OCI-LY1 (cell line): ENCODE measurements at regions not wholly inside any gene's neighbourhood (a gene's known extent, or its start where the extent isn't known, plus 50 kb on each side); places are given as distances from the start of the nearest gene placed in this dataset.

Source experiments
- CTCF ChIP-seq: fragments of 200-600 bp; sonication (generic), shearing (Covaris generic); IDR thresholded peaks from 2 replicates; pipeline ENCODE4 v1.5.1; 2017; ENCODE audit warnings: mild to moderate bottlenecking, antibody characterized with exemption, low read length, moderate library complexity, mixed read lengths
- EZH2 ChIP-seq: fragments of 200-600 bp; sonication (generic), shearing (Covaris generic); IDR thresholded peaks from 2 replicates; pipeline ENCODE4 v1.8.0; 2017; ENCODE audit warnings: borderline replicate concordance, mixed run types, mild to moderate bottlenecking, antibody characterized with exemption, low read length, moderate library complexity, mixed read lengths

GRCh38 chr13:34886121-34886875 is 55.8 kb upstream of the NBEA start:
- TF ChIP-seq CTCF: no peak
- TF ChIP-seq EZH2: no peak
